Adrenal gland (tissue), 5 donors: ENCODE measurements at regions not wholly inside any gene's neighbourhood (a gene's known extent, or its start where the extent isn't known, plus 50 kb on each side); places are given as distances from the start of the nearest gene placed in this dataset.

ENCODE experiments used
- POLR2A ChIP-seq, 2 donors: fragments of 450-650 bp; IDR thresholded peaks; one replicate each; pipeline ENCODE4 v1.6.1; 2017; ENCODE audit warnings: antibody characterized with exemption in 2 of 2, mild to moderate bottlenecking in 2 of 2, moderate library complexity in 1 of 2
- TF ChIP-seq, protein P1 (sequence below), 6 experiments: fragments of 450-650 bp in 4 of 6; fragments of 200-600 bp in 2 of 6; sonication (generic) in 1 of 6; IDR thresholded peaks; 1 replicate in 5 of 6; 2 replicates in 1 of 6; pipeline versions ENCODE4 v1.5.1 to v1.8.0; 2016 to 2021; ENCODE audit warnings: antibody characterized with exemption in 6 of 6, mild to moderate bottlenecking in 2 of 6, moderate library complexity in 1 of 6
- donor health status: DM: no; HTN: no; CAD: no.

DNA sequence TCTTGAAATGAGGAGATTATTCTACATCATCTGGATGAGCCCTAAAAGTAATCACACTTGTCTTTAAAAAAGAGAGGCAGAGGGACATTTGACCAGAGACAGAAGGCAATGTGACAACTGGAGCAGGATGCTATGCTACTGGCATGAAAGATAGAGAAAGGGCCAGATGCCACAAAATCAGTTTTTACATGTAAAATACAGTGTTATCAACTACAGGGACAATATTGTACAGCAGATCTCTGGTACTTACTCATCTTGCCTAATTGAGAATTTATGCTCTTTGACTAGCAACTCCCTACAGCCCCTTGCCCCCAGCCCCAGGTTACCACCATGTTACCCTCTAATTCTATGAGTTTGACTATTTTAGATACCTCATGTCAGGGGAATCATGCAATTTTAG lies 633.4 kb downstream of the LTN1 start:
- no peak for TF ChIP-seq POLR2A (IDR thresholded peaks at IDR 0.05)
- TF ChIP-seq, protein P1, sequence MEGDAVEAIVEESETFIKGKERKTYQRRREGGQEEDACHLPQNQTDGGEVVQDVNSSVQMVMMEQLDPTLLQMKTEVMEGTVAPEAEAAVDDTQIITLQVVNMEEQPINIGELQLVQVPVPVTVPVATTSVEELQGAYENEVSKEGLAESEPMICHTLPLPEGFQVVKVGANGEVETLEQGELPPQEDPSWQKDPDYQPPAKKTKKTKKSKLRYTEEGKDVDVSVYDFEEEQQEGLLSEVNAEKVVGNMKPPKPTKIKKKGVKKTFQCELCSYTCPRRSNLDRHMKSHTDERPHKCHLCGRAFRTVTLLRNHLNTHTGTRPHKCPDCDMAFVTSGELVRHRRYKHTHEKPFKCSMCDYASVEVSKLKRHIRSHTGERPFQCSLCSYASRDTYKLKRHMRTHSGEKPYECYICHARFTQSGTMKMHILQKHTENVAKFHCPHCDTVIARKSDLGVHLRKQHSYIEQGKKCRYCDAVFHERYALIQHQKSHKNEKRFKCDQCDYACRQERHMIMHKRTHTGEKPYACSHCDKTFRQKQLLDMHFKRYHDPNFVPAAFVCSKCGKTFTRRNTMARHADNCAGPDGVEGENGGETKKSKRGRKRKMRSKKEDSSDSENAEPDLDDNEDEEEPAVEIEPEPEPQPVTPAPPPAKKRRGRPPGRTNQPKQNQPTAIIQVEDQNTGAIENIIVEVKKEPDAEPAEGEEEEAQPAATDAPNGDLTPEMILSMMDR (IDR thresholded peaks at IDR 0.05), result no peak
